ENCODE measurements at regions not wholly inside any gene's neighbourhood (a gene's known extent, or its start where the extent isn't known, plus 50 kb on each side); places are given as distances from the start of the nearest gene placed in this dataset.

DNA sequence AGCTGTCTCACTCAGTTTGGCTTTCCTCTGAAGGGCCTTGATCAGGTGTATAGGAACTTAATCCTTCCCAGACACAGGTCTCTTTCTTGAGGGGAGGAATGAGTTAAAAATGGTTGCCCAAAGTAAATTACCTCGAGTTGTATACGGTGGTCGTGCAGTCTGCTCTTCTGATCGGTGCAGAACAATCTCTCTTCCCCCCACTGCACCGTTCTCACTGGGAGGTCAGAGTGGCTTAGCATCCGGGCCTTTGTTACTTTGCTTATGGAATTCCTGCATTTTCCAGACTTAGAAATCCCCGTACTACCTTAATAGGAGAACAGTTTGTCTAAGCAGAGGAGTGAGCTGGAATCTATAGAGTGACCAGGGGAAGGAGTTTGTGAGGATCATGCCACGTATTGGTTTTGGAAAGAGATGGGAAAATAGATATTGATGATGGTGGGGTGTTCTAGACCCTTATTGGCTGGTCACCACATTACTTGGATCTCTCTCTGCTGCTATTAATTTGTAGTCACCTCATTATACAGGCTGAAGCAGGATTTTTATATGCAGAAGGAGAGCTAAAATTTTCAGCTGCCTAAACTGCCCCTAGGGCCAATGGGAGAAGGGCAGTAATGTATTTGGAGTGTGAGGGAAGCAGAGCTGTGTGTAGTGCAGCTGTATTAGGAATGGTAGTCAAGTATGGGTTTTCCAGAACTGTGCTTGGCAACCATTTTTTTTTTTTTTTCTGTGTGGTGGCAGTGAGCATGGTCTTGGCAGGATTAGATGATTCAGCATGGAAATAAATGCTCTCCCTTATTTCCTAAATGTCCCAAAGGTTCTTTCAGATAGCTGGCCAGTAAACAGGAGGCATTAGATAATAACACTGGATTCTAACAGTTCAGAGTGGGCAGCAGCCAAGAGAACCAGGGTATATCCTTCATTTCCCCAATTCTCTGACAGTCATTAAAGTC is 81.5 kb downstream of the NDUFS5 start:
- H3K4me3 ChIP-seq (ENCODE audit: low read depth, low read length), result no peak overlapping the region
- TF ChIP-seq, protein P1, sequence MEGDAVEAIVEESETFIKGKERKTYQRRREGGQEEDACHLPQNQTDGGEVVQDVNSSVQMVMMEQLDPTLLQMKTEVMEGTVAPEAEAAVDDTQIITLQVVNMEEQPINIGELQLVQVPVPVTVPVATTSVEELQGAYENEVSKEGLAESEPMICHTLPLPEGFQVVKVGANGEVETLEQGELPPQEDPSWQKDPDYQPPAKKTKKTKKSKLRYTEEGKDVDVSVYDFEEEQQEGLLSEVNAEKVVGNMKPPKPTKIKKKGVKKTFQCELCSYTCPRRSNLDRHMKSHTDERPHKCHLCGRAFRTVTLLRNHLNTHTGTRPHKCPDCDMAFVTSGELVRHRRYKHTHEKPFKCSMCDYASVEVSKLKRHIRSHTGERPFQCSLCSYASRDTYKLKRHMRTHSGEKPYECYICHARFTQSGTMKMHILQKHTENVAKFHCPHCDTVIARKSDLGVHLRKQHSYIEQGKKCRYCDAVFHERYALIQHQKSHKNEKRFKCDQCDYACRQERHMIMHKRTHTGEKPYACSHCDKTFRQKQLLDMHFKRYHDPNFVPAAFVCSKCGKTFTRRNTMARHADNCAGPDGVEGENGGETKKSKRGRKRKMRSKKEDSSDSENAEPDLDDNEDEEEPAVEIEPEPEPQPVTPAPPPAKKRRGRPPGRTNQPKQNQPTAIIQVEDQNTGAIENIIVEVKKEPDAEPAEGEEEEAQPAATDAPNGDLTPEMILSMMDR (IDR thresholded peaks at IDR 0.05; ENCODE audit: control insufficient read depth, extremely low read depth, insufficient read depth), result no peak
- DNase-seq (ENCODE audit: low read depth), result no peak

DNA sequence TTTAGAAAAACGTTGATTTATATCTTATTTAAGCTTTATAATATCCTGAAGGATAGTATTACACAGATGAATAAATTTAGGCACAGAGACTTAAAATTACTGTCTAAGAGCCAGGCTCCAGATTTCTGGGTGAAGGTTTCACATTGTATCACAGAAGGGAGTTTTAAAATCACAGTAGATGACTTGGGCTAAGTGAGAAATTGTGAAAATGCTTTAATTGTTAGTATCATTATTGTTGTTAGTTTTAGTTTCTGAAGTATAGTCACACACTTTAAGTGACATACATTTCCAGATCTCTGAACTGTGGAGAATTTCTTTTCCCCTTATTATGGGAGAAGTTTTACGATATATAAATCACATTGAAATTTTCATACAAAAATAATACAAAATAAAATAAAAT is 83.5 kb downstream of the NDUFS5 start:
- DNase-seq (ENCODE audit: low read depth), result no peak
- TF ChIP-seq, protein P1 (IDR thresholded peaks at IDR 0.05; ENCODE audit: control insufficient read depth, extremely low read depth, insufficient read depth), result no peak
- H3K4me3 ChIP-seq (ENCODE audit: low read depth, low read length), result no peak overlapping the region

DNA sequence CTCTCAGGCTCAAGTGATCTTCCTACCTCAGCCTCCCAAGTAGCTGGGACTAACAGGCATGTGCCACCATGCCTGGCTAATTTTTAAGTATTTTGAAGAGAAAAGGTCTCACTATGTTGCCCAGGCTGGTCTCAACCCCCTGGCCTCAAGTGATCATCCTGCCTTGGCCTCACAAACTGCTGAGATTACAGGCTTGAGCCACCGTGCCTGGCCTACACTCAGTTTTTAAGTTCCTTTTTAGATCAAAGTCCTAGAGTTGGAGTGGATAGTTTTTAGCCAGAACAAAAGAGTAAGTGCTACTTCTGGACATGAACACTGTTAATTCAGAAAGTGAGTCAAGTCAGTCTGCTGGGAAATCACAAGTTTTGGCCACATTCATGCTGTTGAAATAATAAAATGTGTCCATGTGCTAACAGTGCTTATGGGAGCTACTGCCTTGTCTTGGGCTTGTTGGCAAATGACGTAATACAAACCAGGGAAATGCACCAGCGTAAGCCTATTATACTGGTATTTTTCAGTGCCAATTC is 84.2 kb downstream of the NDUFS5 start:
- no peak for DNase-seq (ENCODE audit: low read depth)
- TF ChIP-seq, protein P1 (IDR thresholded peaks at IDR 0.05; ENCODE audit: control insufficient read depth, extremely low read depth, insufficient read depth), result no peak

DNA sequence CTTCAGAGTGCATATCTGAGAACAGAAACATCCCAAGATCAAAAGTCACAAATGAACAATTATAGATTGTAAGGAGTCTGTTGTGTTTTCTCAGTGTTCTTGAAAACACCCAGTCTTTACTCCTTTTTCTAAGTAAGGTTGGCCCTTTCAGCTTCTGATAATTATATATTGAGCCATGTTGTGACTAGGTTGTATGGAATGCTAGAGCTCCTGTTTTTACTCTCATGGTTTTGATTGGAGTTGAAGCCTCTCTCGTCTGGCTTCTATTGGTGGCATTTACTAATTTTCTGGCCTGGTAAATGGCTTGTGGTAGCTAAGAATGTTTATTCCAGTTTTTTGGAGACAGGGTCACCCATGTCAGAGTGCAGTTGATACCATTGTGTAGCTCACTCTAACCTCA is 84.7 kb downstream of the NDUFS5 start:
- no peak overlapping the region for H3K4me3 ChIP-seq (ENCODE audit: low read depth, low read length)
- DNase-seq (ENCODE audit: low read depth), result no peak
- TF ChIP-seq, protein P1 (IDR thresholded peaks at IDR 0.05; ENCODE audit: control insufficient read depth, extremely low read depth, insufficient read depth), result no peak

More for the DNA sequence above, 84.2 kb downstream of the NDUFS5 start:
- H3K4me3 ChIP-seq (ENCODE audit: low read depth, low read length), result no peak overlapping the region

DNA sequence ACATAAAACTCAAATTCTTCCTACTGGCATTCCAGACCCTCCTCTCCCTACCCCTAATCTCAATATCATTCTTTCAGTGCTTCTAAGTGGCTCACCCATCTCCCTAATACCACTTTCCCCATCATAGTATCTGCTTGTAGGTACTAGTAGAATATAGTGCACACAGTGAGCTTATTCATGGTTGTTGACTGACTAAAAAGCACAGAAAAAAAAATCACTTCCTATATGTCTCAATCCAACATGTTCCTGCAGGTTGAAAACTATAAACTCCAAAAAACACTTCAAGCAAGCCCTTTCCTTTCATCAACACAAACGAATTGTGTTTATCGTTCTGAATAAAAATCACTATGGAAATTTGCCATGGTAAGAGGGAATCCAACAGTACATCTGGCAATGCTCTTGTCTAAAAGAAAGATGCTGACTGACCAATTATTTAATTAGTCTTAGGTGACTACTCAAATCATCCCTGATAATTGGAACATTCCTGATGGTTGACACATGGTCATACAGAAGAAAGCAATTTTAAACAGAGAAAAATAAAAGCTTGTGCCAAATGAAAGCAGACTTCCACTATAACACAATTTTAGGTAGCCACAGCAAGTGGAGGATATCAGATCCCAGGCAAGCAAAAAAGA is 87.1 kb downstream of the NDUFS5 start:
- DNase-seq (ENCODE audit: low read depth), result no peak
- no peak overlapping the region for H3K4me3 ChIP-seq (ENCODE audit: low read depth, low read length)
- TF ChIP-seq, protein P1 (IDR thresholded peaks at IDR 0.05; ENCODE audit: control insufficient read depth, extremely low read depth, insufficient read depth), result no peak

DNA sequence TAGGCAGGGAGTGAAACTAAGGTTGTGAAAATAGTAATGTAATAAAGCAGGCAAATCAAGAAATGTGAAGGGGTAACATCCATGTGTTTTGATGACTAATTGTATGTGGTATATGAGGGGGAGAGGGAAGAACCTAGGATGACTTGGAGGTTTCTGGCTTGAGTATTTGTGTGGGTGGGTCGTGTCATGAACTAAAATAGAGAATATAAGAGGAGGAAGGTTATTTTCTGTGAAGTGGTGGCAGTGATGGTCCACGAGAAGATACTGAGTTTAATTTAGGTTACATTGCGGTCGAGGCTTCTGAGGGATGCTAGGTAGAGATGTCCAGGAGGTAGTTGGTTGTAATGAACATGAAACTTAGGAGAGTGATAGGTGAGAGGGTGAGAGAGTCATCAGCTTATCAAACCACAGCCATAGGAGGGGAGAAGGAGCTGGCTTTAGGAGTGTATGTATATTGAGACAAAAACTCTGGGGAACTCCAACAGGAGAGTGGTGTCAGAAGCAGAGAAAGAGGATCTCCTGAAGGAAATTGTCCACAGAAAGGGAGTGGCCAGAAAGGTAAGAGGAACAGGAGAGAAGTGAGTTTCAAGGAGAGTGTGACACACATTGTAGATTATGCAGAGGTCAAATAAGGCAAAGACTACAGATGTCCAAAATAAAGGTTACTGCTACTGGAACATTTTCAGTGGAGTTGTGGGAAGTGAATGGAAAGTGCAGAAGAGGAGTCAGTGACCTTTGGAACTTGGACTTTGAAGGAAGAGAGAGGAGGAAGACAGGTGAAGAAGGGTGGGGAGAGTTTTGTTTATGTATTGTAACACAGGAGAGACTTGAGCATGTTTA is 89.0 kb upstream of the MACF1 start:
- H3K4me3 ChIP-seq (ENCODE audit: low read depth, low read length), result no peak overlapping the region
- TF ChIP-seq, protein P1 (IDR thresholded peaks at IDR 0.05; ENCODE audit: control insufficient read depth, extremely low read depth, insufficient read depth), result no peak
- no peak for DNase-seq (ENCODE audit: low read depth)

All from LNCaP clone FGC (cell line).